HCT116 (cell line): ENCODE measurements at regions not wholly inside any gene's neighbourhood (a gene's known extent, or its start where the extent isn't known, plus 50 kb on each side); places are given as distances from the start of the nearest gene placed in this dataset.

Source experiments
- CTCF ChIP-seq, 3 experiments: fragments of 200-600 bp in 1 of 3; sonication (generic) in 1 of 3; IDR thresholded peaks in 2 of 3; conservative IDR thresholded peaks in 1 of 3; 2 replicates each; pipeline ENCODE4 v1.5.1; 2012 to 2017; ENCODE audit warnings: low read depth in 2 of 3, low read length in 2 of 3, antibody characterized with exemption in 1 of 3, borderline replicate concordance in 1 of 3, control low read depth in 1 of 3, mild to moderate bottlenecking in 1 of 3, mixed read lengths in 1 of 3, mixed run types in 1 of 3, moderate library complexity in 1 of 3; ENCODE audit not compliant: insufficient read depth in 1 of 3
- EZH2phosphoT487 ChIP-seq: fragments of 200-600 bp; IDR thresholded peaks from 2 replicates; pipeline ENCODE4 v1.6.1; 2018; ENCODE audit warnings: antibody characterized with exemption, borderline replicate concordance
- POLR2A ChIP-seq: IDR thresholded peaks from 2 replicates; pipeline ENCODE4 v1.7.0; 2011; ENCODE audit warnings: borderline replicate concordance; ENCODE audit not compliant: insufficient read depth, insufficient read length; ENCODE audit errors: extremely low read depth
- RAD21 ChIP-seq: IDR thresholded peaks from 2 replicates; pipeline ENCODE4 v1.6.1; 2012; ENCODE audit warnings: low read depth, mild to moderate bottlenecking
- REST ChIP-seq: IDR thresholded peaks from 2 replicates; pipeline ENCODE4 v1.6.1; 2012; ENCODE audit warnings: low read depth
- SRF ChIP-seq: IDR thresholded peaks from 2 replicates; pipeline ENCODE4 v1.6.1; 2012; ENCODE audit warnings: low read depth

- TF ChIP-seq POLR2A (no peak), RAD21 (no peak), CTCF (IDR thresholded peaks at IDR 0.05 in 2 of 3, conservative IDR thresholded peaks at IDR 0.05 in 1 of 3; ENCODE audit: borderline replicate concordance in 1 of 3, insufficient read depth in 1 of 3, low read depth in 2 of 3, low read length in 2 of 3) (no peak), EZH2phosphoT487 (no peak), REST (no peak), SRF (no peak)
Observed at GRCh38 chr6:167750956-167751358, 75.8 kb upstream of the AFDN start.
